HG03175 (cell line): ENCODE measurements at regions not wholly inside any gene's neighbourhood (a gene's known extent, or its start where the extent isn't known, plus 50 kb on each side); places are given as distances from the start of the nearest gene placed in this dataset.

Experiments
- ATAC-seq: cut with Tn5 transposase; IDR thresholded peaks from one replicate; pipeline ENCODE4 v1.9.1; 2021; ENCODE audit warnings: mild to moderate bottlenecking, moderate library complexity; ENCODE audit not compliant: unreplicated experiment

- ATAC-seq, result no peak
Observed at GRCh38 chr6:170022827-170023619, 267.9 kb downstream of the DLL1 start.

GRCh38 chr6:170022291-170022722, 268.6 kb downstream of the DLL1 start:
- ATAC-seq, result no peak

GRCh38 chr6:170021579-170021978, 269.3 kb downstream of the DLL1 start:
- no peak for ATAC-seq

- ATAC-seq, result no peak
Observed at GRCh38 chr6:170019818-170020583, 268.6 kb downstream of the ERMARD start.

GRCh38 chr6:170018936-170019817, 267.8 kb downstream of the ERMARD start:
- ATAC-seq, result no peak

GRCh38 chr6:170018422-170018935, 267.1 kb downstream of the ERMARD start:
- ATAC-seq, result no peak

GRCh38 chr6:170017603-170018320, 266.3 kb downstream of the ERMARD start:
- no peak for ATAC-seq

GRCh38 chr6:170013815-170014214, 262.4 kb downstream of the ERMARD start:
- ATAC-seq, result no peak

- ATAC-seq, result no peak
Observed at GRCh38 chr6:170012037-170012330, 260.6 kb downstream of the ERMARD start.

GRCh38 chr6:170011204-170012036, 260.0 kb downstream of the ERMARD start:
- ATAC-seq, result no peak

- no peak for ATAC-seq
Observed at GRCh38 chr6:170010665-170011203, 259.3 kb downstream of the ERMARD start.

- ATAC-seq, result no peak
Observed at GRCh38 chr6:170008294-170008785, 256.9 kb downstream of the ERMARD start.

GRCh38 chr6:170007468-170008293, 256.3 kb downstream of the ERMARD start:
- ATAC-seq, result no peak

- no peak for ATAC-seq
Observed at GRCh38 chr6:170006900-170007467, 255.6 kb downstream of the ERMARD start.

- ATAC-seq, result no peak
Observed at GRCh38 chr6:170006071-170006899, 254.9 kb downstream of the ERMARD start.

GRCh38 chr6:170005665-170006064, 254.2 kb downstream of the ERMARD start:
- ATAC-seq, result no peak

GRCh38 chr6:170004585-170005210, 253.3 kb downstream of the ERMARD start:
- no peak for ATAC-seq
